IPS-20b (cell line): ENCODE measurements at regions not wholly inside any gene's neighbourhood (a gene's known extent, or its start where the extent isn't known, plus 50 kb on each side); places are given as distances from the start of the nearest gene placed in this dataset.

Source experiments
- H3K27ac ChIP-seq: one replicate; pipeline ENCODE4 v1.5.1; 2013; ENCODE audit warnings: low read length
- H3K27me3 ChIP-seq: 2 replicates; pipeline ENCODE4 v1.6.1; 2013; ENCODE audit warnings: mild to moderate bottlenecking, low read length, inconsistent platforms; ENCODE audit not compliant: insufficient read depth
- H3K36me3 ChIP-seq: 2 replicates; pipeline ENCODE4 v1.6.1; 2013; ENCODE audit warnings: low read depth, mild to moderate bottlenecking, inconsistent platforms, low read length, moderate library complexity; ENCODE audit not compliant: insufficient read depth
- H3K4me1 ChIP-seq: 2 replicates; pipeline ENCODE4 v1.6.1; 2013; ENCODE audit warnings: mild to moderate bottlenecking, control low read depth, inconsistent platforms, low read length, moderate library complexity; ENCODE audit not compliant: insufficient read depth
- H3K4me3 ChIP-seq: 2 replicates; pipeline ENCODE4 v1.5.1; 2013; ENCODE audit warnings: mild to moderate bottlenecking, low read length, inconsistent platforms
- H3K9ac ChIP-seq: 2 replicates; pipeline ENCODE4 v1.6.1; 2013; ENCODE audit warnings: low read depth, mild to moderate bottlenecking, inconsistent platforms, low read length, moderate library complexity
- H3K9me3 ChIP-seq: 2 replicates; pipeline ENCODE4 v1.6.1; 2013; ENCODE audit warnings: mild to moderate bottlenecking, low read depth, low read length, inconsistent platforms; ENCODE audit not compliant: insufficient read depth

DNA sequence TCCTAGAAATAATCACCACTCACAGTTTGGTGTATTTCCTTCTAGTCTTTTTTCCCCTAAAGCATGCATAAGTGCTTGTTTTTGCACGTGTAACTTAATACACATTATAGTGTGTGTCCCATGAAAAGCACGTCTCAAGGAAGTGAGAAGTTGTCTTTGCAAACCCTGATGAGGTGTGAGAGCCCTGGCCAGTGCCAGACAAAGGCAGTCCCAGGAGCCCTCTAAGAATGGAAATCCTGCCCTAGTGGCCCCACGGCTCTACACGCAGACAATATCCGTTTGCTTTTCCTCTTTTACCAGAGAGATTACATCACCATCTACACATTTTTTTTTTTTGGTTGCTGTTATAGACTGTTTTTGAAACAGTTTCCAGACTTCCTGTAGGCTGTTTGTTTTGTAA is 85.5 kb upstream of the FZD10 start:
- no peak overlapping the region for H3K9ac ChIP-seq
- peaks cover 12% of the 10 kb centered on the region; the same call in 1 of the 2 replicates for H3K4me1 ChIP-seq
- H3K27ac ChIP-seq, result no peak overlapping the region
- no peaks in the 10 kb centered on the region for H3K36me3 ChIP-seq
- H3K9me3 ChIP-seq, result no peaks in the 10 kb centered on the region
- no peak overlapping the region for H3K4me3 ChIP-seq
- H3K27me3 ChIP-seq, result peaks cover 58% of the 10 kb centered on the region

DNA sequence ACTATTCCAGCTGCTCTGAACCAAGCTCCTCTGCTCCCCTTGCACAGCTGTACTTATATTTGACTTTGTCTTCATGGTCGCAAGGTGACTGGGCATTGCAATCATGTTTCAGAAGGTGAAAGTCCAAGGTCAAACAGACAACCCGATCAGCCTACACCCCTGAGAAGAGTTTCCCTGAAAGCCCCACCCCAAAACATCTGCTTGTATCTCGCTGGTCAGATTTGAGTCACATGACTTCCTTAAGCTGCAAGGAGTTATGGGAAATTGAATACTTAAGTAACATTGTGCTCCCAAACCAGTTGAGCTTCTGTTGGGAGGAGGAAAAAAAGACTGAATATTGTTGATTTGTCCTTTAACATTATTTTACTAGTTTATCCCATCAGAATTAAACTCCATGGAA is 83.4 kb upstream of the FZD10 start:
- no peaks in the 10 kb centered on the region for H3K9me3 ChIP-seq
- no peak overlapping the region for H3K4me3 ChIP-seq
- peaks cover 55% of the 10 kb centered on the region for H3K27me3 ChIP-seq
- peaks cover 12% of the 10 kb centered on the region; the same call in 1 of the 2 replicates for H3K4me1 ChIP-seq
- H3K36me3 ChIP-seq, result no peaks in the 10 kb centered on the region
- H3K9ac ChIP-seq, result no peak overlapping the region
- H3K27ac ChIP-seq, result no peak overlapping the region

DNA sequence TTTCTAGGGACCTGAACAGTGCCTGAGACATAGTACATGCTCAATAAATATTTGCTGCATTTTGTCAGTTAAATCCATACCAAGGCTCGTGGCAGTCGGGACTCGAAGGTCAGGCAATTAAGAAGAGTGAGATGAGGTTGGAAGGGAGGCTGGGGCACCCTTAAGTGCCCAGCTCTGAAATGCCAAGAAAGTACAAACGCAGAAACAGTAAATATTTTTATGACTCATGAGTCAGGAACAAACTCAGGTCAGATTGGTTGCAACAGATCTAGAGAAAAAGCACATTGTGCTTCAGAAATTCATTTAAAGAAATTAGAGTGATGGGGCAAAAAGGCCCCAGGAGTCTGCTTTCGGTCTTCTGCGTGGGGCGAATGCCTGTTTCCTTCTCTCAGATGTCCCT is 83.0 kb upstream of the FZD10 start:
- Histone ChIP-seq H3K4me3 (no peak overlapping the region), H3K9ac (no peak overlapping the region)

DNA sequence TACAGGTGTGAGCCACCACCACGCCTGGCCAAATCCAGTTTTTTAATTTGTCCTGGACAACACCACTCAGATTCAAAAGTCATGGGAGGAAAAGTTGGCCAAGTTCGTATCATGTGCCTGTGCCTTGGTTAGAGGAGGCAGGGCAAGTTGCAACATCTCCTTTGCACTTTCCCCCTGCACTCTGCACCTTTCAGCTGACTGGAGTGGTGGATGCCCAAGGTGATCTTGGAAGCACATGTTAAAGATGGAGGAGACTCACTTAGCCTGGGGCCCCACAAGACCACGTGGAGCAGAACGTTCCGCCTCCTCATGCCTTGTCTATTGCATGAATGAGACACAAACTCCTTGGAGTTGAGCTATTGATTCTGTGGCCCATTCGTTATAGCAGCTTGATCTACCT is 82.1 kb upstream of the FZD10 start:
- H3K27me3 ChIP-seq, result peaks cover 47% of the 10 kb centered on the region
- peaks cover 10% of the 10 kb centered on the region; the same call in 1 of the 2 replicates for H3K4me1 ChIP-seq
- H3K9me3 ChIP-seq, result no peaks in the 10 kb centered on the region
- no peaks in the 10 kb centered on the region for H3K36me3 ChIP-seq
- no peak overlapping the region for H3K4me3 ChIP-seq
- H3K9ac ChIP-seq, result no peak overlapping the region
- H3K27ac ChIP-seq, result no peak overlapping the region

More for the DNA sequence above, 83.0 kb upstream of the FZD10 start:
- Histone ChIP-seq H3K27ac (no peak overlapping the region), H3K4me1 (peaks cover 12% of the 10 kb centered on the region; the same call in 1 of the 2 replicates), H3K36me3 (no peaks in the 10 kb centered on the region), H3K27me3 (peaks cover 55% of the 10 kb centered on the region), H3K9me3 (no peaks in the 10 kb centered on the region)

DNA sequence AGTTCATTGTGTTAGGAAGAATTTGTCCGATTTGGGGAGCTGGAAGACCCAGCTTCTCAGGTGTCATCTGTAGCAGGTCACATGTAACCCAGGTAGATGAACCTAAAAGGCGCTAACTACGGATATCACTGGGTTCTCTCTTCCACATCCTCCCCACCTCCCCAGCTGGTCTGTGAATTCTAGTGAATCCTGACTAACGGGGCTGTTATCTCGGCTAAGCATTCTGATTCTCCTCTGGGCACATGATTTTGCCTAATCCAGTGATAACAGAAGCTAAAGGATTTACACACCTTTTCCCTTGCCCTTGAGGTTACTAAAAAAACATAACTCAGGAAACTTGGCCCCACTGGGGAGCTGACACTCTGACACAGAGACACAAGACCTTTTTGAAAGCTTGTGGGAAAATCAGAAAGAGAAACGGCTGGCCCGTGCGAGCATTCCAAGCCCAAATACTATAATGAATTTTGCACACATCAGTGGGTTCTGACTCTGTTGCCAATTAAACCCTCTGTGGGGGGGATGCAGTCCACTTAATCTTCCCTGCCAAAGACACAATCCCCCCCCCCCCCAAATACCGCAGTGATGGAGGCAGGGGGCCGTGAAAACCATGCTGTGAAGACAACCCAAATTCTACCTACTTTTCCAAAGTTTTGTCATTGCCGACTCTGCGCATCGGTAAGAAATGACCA is 81.0 kb upstream of the FZD10 start:
- Histone ChIP-seq H3K4me1 (peaks cover 2% of the 10 kb centered on the region; the same call in 1 of the 2 replicates), H3K27me3 (peaks cover 42% of the 10 kb centered on the region), H3K9ac (no peak overlapping the region), H3K36me3 (no peaks in the 10 kb centered on the region), H3K27ac (no peak overlapping the region), H3K4me3 (no peak overlapping the region), H3K9me3 (no peaks in the 10 kb centered on the region)

DNA sequence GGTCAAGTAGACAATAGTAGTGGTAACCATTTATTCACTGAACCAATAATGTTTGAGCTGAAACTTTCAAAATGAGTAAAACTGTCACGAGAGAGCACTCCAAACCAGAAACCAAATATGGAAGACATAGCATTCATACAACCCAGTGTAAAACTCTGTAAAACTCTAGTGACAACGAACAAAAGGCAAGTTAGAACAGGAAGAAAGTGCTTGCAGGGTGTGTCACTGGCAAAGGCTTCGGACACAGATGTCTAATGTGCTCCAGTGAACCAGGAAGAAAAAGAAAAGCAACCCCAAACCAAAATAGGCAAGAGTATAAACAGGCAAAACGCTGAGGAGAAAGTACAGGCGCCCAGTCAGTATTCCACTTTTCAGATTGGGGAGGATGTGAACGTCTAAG is 79.3 kb upstream of the FZD10 start:
- Histone ChIP-seq H3K4me3 (no peak overlapping the region), H3K27me3 (peaks cover 46% of the 10 kb centered on the region), H3K9ac (no peak overlapping the region), H3K4me1 (peaks cover 15% of the 10 kb centered on the region), H3K27ac (no peak overlapping the region), H3K9me3 (no peaks in the 10 kb centered on the region), H3K36me3 (no peaks in the 10 kb centered on the region)

DNA sequence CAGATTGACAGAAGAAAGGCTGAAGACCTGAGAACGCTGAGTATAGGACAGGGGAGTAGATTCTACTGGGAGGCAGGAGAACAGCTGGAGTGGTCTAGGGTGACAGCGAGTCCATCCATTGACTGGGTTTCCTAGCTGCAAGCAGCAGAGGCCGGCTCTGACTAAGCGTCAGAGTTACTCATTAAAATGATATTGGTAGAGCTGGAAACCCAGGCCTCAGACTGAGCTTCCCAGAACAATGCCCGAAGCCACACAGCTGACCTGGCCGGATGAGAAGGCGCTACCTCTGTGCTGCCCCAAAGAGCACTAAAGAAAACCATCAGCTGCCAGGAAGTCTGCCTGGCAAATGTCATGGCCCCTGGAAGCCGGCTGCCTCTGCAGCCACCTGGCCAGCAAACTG is 78.5 kb upstream of the FZD10 start:
- H3K27ac ChIP-seq, result no peak overlapping the region
- H3K36me3 ChIP-seq, result no peaks in the 10 kb centered on the region
- H3K9ac ChIP-seq, result no peak overlapping the region
- H3K9me3 ChIP-seq, result no peaks in the 10 kb centered on the region
- H3K4me1 ChIP-seq, result peaks cover 15% of the 10 kb centered on the region
- no peak overlapping the region for H3K4me3 ChIP-seq
- H3K27me3 ChIP-seq, result peaks cover 43% of the 10 kb centered on the region

DNA sequence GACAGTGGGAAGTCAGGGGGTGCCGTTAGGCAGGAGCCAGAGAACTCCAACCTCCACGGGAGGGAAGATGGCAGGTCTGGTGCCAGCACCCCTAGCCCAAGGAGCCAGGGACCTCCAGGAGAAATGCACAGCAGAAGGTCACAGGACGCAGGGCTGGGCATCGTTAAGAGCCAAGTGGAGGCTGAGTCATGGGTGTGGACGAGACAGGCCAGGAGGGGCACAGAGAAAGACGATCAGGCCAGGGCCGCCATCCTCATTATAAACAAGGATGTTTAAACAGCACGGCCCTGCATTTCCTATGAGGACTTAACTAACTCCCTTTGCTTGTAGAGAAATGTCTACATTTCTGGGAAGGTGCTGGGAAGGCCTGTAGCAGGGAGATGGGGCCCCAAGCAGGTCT is 77.9 kb upstream of the FZD10 start:
- no peak overlapping the region for H3K4me3 ChIP-seq
- H3K9me3 ChIP-seq, result no peaks in the 10 kb centered on the region
- H3K27me3 ChIP-seq, result peaks cover 43% of the 10 kb centered on the region
- H3K27ac ChIP-seq, result no peak overlapping the region
- H3K4me1 ChIP-seq, result peaks cover 15% of the 10 kb centered on the region
- no peak overlapping the region for H3K9ac ChIP-seq
- H3K36me3 ChIP-seq, result no peaks in the 10 kb centered on the region

DNA sequence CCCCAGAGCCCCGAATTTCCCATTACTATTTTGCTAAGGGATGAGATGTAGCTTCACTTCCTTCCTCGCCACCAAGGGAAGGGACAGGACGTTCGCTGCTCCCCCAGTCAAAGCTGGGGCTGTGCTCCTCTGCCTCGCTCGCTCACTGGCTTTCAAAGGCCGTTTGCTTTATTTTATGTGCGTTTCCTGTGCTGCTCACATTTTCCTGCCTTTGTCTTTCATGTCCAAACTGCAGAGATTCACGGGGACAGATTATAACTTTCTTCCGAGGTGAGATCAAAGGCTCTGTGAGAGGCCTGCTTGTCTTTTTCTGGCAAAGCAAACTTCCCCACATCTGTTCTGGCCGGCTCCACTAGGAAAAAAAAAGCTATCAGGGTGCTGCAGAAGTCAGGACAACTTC is 76.0 kb upstream of the FZD10 start:
- Histone ChIP-seq H3K36me3 (no peaks in the 10 kb centered on the region), H3K4me3 (no peak overlapping the region), H3K9ac (no peak overlapping the region), H3K27me3 (peaks cover 40% of the 10 kb centered on the region), H3K9me3 (no peaks in the 10 kb centered on the region), H3K27ac (no peak overlapping the region), H3K4me1 (peaks cover 15% of the 10 kb centered on the region)

DNA sequence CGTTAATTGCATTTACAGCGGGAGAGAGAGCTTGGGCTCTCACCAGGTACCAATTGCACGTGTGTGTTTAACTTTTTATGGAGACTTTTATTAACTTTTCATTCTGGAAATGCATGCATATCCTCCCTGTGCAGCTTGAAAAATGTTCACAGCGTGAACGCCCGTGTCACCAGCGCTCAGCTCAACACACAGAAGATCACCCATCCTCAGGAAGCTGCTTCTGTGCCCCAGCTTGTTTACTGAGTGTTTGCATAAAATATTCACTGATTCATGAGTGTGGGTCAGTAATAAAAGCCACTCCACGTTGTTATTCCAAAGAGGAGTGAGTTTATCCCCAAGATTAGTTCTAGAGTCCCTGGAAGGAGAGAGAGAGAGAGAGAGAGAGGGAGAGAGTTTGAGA is 75.5 kb upstream of the FZD10 start:
- Histone ChIP-seq H3K9me3 (no peaks in the 10 kb centered on the region), H3K4me3 (no peak overlapping the region), H3K36me3 (no peaks in the 10 kb centered on the region), H3K27ac (no peak overlapping the region), H3K4me1 (peaks cover 15% of the 10 kb centered on the region), H3K27me3 (peaks cover 35% of the 10 kb centered on the region), H3K9ac (no peak overlapping the region)

DNA sequence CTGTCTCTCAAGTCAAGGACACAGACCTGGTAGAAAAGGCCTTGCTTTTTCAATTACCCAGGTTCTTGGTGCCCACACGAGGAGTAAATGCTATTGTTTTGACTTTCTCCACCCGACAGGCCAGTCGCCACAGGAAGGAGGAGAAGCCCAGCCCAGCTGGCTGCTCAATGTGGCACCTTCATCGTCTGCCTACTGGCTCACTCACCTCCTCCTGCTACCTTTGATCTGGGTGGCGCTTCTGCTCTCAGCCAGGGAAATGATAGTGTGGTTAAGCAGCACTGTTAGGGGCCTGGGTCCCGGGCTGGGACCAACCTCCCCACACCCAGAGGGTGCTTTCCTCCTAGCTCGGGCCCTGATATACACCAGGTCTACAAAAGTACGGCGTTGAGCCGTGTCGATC is 75.0 kb upstream of the FZD10 start:
- no peaks in the 10 kb centered on the region for H3K9me3 ChIP-seq
- no peaks in the 10 kb centered on the region for H3K36me3 ChIP-seq
- no peak overlapping the region for H3K9ac ChIP-seq
- H3K27ac ChIP-seq, result no peak overlapping the region
- peaks cover 34% of the 10 kb centered on the region for H3K27me3 ChIP-seq
- H3K4me1 ChIP-seq, result peaks cover 15% of the 10 kb centered on the region
- H3K4me3 ChIP-seq, result no peak overlapping the region

DNA sequence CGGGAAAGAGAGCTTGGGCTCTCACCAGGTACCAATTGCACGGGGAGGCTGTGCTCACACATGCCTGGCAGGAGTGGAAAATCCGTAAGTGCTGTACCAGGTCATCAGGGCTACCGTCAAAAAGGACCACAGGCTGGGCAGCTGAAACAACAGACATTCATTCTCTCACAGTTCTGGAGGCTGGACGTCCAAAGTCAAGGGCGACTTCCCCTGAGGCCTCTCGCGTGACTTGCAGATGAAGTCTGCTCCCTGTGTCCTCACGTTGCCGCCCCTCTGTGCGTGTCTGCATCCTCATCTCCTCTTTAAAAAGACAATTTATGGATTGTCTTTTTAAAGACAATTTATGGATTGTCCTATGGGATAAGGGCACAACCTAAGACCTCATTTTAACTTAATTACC is 73.8 kb upstream of the FZD10 start:
- H3K9me3 ChIP-seq, result no peaks in the 10 kb centered on the region
- H3K36me3 ChIP-seq, result no peaks in the 10 kb centered on the region

More for the DNA sequence above, 73.8 kb upstream of the FZD10 start:
- Histone ChIP-seq H3K9ac (no peak overlapping the region), H3K27ac (no peak overlapping the region), H3K4me1 (peaks cover 15% of the 10 kb centered on the region), H3K4me3 (no peak overlapping the region), H3K27me3 (peaks cover 26% of the 10 kb centered on the region)
